ENCODE measurements at regions not wholly inside any gene's neighbourhood (a gene's known extent, or its start where the extent isn't known, plus 50 kb on each side); places are given as distances from the start of the nearest gene placed in this dataset.

DNA sequence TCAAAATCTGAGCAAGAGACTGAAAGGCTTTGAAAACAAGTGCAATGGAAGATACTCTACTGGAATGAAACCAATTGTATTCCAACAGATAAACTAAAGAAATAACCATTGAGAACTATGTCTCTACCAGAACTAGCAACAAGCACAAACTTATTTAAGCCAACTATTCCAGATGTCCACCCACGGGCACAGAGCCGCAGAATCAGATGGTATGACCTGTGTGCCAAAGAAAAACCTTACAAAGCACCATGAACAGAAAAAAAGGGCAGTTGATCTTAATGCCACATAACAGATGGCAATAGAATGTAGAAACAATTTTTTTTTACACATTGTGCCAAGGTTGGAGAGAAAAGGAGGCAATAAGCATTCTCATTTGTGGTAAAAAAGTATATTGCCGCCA lies 269.3 kb upstream of the ADGRL3 start:
- Histone ChIP-seq H3K18ac (ENCODE audit: extremely low read depth, low read length) (no peak overlapping the region), H3K79me1 (ENCODE audit: low read depth, low read length) (no peaks in the 10 kb centered on the region), H4K20me1 (replicated peaks in 1 of 2; ENCODE audit: control insufficient read depth in 1 of 2, insufficient read depth in 2 of 2, low read length in 2 of 2) (no peaks in the 10 kb centered on the region), H3K4me2 (ENCODE audit: insufficient read depth in 1 of 2, low read depth in 2 of 2, low read length in 2 of 2) (no peak overlapping the region), H4K8ac (ENCODE audit: extremely low read depth, insufficient read depth, low read length) (no peak overlapping the region), H3K79me2 (ENCODE audit: control insufficient read depth in 1 of 2, insufficient read depth in 2 of 2, low read length in 2 of 2) (no peaks in the 10 kb centered on the region), H3K4me3 (ENCODE audit: extremely low read depth in 1 of 4, insufficient read depth in 2 of 4, low read depth in 3 of 4, low read length in 4 of 4) (no peak overlapping the region), H2BK12ac (ENCODE audit: low read depth, low read length) (no peak overlapping the region), H2BK120ac (replicated peaks; ENCODE audit: low read depth, low read length) (no peak overlapping the region), H3K9me3 (ENCODE audit: insufficient read depth in 2 of 2, low read depth in 1 of 2, low read length in 1 of 2) (no peaks in the 10 kb centered on the region), H3K4me1 (replicated peaks in 1 of 4; ENCODE audit: control insufficient read depth in 3 of 4, insufficient read depth in 4 of 4, low read length in 3 of 4) (peaks cover 0 to 4% (median 0%) of the 10 kb centered on the region in 4 experiments; a peak in 1 of 7 replicates), H3K9ac (replicated peaks in 1 of 4; ENCODE audit: extremely low read depth in 1 of 4, low read depth in 3 of 4, low read length in 3 of 4) (no peak overlapping the region), H3K27me3 (replicated peaks in 1 of 4; ENCODE audit: control insufficient read depth in 3 of 4, extremely low read depth in 1 of 4, insufficient read depth in 3 of 4, low read length in 3 of 4) (no peaks in the 10 kb centered on the region), H3K14ac (ENCODE audit: insufficient read length) (no peak overlapping the region), H2AFZ (ENCODE audit: low read length) (no peak overlapping the region), H3K27ac (ENCODE audit: low read depth, low read length) (no peak overlapping the region), H4K91ac (replicated peaks; ENCODE audit: insufficient read length, low read length) (no peak overlapping the region), H2AK5ac (ENCODE audit: low read depth, low read length) (no peak overlapping the region), H4K5ac (ENCODE audit: insufficient read length, low read depth, low read length) (no peak overlapping the region), H3K36me3 (ENCODE audit: control insufficient read depth in 2 of 4, insufficient read depth in 4 of 4, low read length in 3 of 4) (no peaks in the 10 kb centered on the region), H3K4ac (replicated peaks; ENCODE audit: insufficient read length, low read depth, low read length) (no peak overlapping the region), H2BK15ac (ENCODE audit: low read length) (no peak overlapping the region), H3K56ac (replicated peaks; ENCODE audit: insufficient read length, low read depth, low read length) (no peak overlapping the region), H2BK5ac (ENCODE audit: low read depth, low read length) (no peak overlapping the region), H2BK20ac (ENCODE audit: low read length) (no peak overlapping the region), H3K23me2 (ENCODE audit: low read depth, low read length) (no peaks in the 10 kb centered on the region), H3K23ac (ENCODE audit: insufficient read length) (no peak overlapping the region)
- DNase-seq (ENCODE audit: low read depth in 1 of 2, low spot score in 2 of 2) = no peak
- ChIA-PET CTCF (ENCODE audit: partially characterized antibody) (no interaction called here), POLR2A (ENCODE audit: partially characterized antibody) (no interaction called here)
- WGBS, 2 experiments (ENCODE audit: extremely low coverage in 1 of 2, insufficient coverage in 1 of 2, insufficient read length in 1 of 2, insufficient replicate concordance in 2 of 2, low coverage in 1 of 2, low lambda C conversion rate in 2 of 2, missing lambda C conversion rate in 1 of 2) = 87% methylated on average over 3 of the region's 3 CpGs; no CpG with 5 or more reads in 1 of the 2 experiments
- no peak for FAIRE-seq
- TF ChIP-seq JUND (IDR thresholded peaks at IDR 0.05; ENCODE audit: low read length) (no peak), NANOG (IDR thresholded peaks at IDR 0.05; ENCODE audit: insufficient read depth, low read depth, low read length, poor library complexity, severe bottlenecking) (no peak), FOSL1 (IDR thresholded peaks at IDR 0.05; ENCODE audit: insufficient read depth, low read depth, low read length) (no peak), YY1 (IDR thresholded peaks at IDR 0.05; ENCODE audit: low read depth, low read length) (no peak)
